HepG2 (cell line): ENCODE measurements at regions not wholly inside any gene's neighbourhood (a gene's known extent, or its start where the extent isn't known, plus 50 kb on each side); places are given as distances from the start of the nearest gene placed in this dataset.
"Not testable (repeated sequence)": the region's sequence is repeated elsewhere in the genome, so short reads cannot be mapped to it uniquely, and the experiment has no call there.

Experiments used
- ATAC-seq: fragments of 200-7000 bp; cut with Tn5 transposase; 3 replicates; pipeline ENCODE4 v1.9.1; 2020; ENCODE audit warnings: mild to moderate bottlenecking, moderate library complexity
- BruUV-seq: library from RNA; stranded (reverse); fragments of 400-500 nt; replicated peaks from 2 replicates; lab custom pipeline; 2021; lab: Mats Ljungman, UMichigan
- CTCF ChIA-PET: fragments of 300-600 bp; formaldehyde crosslinking; extraction: SDS; loops from one replicate; lab custom pipeline; 2021; ENCODE audit warnings: low total read pairs, inconsistent platforms, low intra/inter-chr PET ratio; lab: Yijun Ruan, JAX
- POLR2A ChIA-PET: fragments of 350-600 bp; sonication (Branson Sonifier 250); formaldehyde crosslinking; loops from one replicate; lab custom pipeline; 2020; ENCODE audit warnings: antibody characterized with exemption, inconsistent platforms; lab: Yijun Ruan, JAX
- DNase-seq: peaks from one replicate; pipeline ENCODE4 v3.0.0-alpha.2; 2015; ENCODE audit warnings: low spot score
- FAIRE-seq: peaks from 3 replicates; lab custom pipeline; 2011; peaks lifted over from hg19 to GRCh38; lab: Jason Lieb, UNC
- H2AFZ ChIP-seq: one replicate; pipeline ENCODE4 v1.6.1; 2011; ENCODE audit warnings: low read length, inconsistent platforms
- H3K27ac ChIP-seq: fragments of 300-600 bp; 3 replicates; pipeline ENCODE4 v1.8.0; 2011; ENCODE audit warnings: mixed run types, mild to moderate bottlenecking, mixed read lengths, low read length, inconsistent platforms; ENCODE audit not compliant: insufficient read depth; ENCODE audit errors: extremely low read length
- H3K27me3 ChIP-seq, 2 experiments: fragments of 200-600 bp in 1 of 2; 2 replicates in 1 of 2; 3 replicates in 1 of 2; pipeline versions ENCODE4 v1.6.0 to v1.8.0; 2011; ENCODE audit warnings: low read length in 2 of 2, mild to moderate bottlenecking in 2 of 2, moderate library complexity in 2 of 2, inconsistent platforms in 1 of 2; ENCODE audit not compliant: insufficient read depth in 2 of 2, control insufficient read depth in 1 of 2
- H3K36me3 ChIP-seq, 2 experiments: fragments of 200-600 bp in 1 of 2; replicated peaks in 1 of 2; 2 replicates in 1 of 2; 3 replicates in 1 of 2; pipeline versions ENCODE4 v1.5.1 to v1.8.0; 2011; ENCODE audit warnings: low read length in 2 of 2, inconsistent platforms in 1 of 2; ENCODE audit not compliant: insufficient read depth in 2 of 2, control insufficient read depth in 1 of 2
- H3K4me1 ChIP-seq: 2 replicates; pipeline ENCODE4 v1.5.1; 2012; ENCODE audit warnings: low read length, inconsistent platforms; ENCODE audit not compliant: insufficient read depth
- H3K4me2 ChIP-seq: 2 replicates; pipeline ENCODE4 v1.6.0; 2011; ENCODE audit warnings: low read depth, low read length, inconsistent platforms
- H3K4me3 ChIP-seq, 3 experiments: fragments of 200-600 bp in 1 of 3; sonication (generic), shearing (Covaris generic) in 1 of 3; replicated peaks in 1 of 3; 2 replicates each; pipeline ENCODE4 v1.5.1; 2011 to 2016; ENCODE audit warnings: low read length in 3 of 3, inconsistent platforms in 2 of 3, low read depth in 2 of 3, mild to moderate bottlenecking in 2 of 3, control low read depth in 1 of 3, mixed read lengths in 1 of 3; ENCODE audit not compliant: insufficient read depth in 1 of 3
- H3K79me2 ChIP-seq: one replicate; pipeline ENCODE4 v1.6.1; 2011; ENCODE audit warnings: low read length, inconsistent platforms; ENCODE audit not compliant: insufficient read depth
- H3K9ac ChIP-seq: 2 replicates; pipeline ENCODE4 v1.6.0; 2011; ENCODE audit warnings: mild to moderate bottlenecking, low read depth, low read length, inconsistent platforms; ENCODE audit not compliant: insufficient read depth
- H3K9me3 ChIP-seq: 2 replicates; pipeline ENCODE4 v1.5.1; 2012; ENCODE audit warnings: mild to moderate bottlenecking, low read length
- H4K20me1 ChIP-seq: 2 replicates; pipeline ENCODE4 v1.6.0; 2011; ENCODE audit warnings: inconsistent platforms, mild to moderate bottlenecking, low read length, moderate library complexity; ENCODE audit not compliant: insufficient read depth
- HNRNPK ChIP-seq: fragments of 200-400 bp; formaldehyde crosslinking; IDR thresholded peaks from 2 replicates; pipeline ENCODE4 v1.6.1; 2018; ENCODE audit warnings: low read length, low read depth, moderate library complexity, mild to moderate bottlenecking; ENCODE audit not compliant: poor library complexity, severe bottlenecking
- KLF6 ChIP-seq: IDR thresholded peaks from 2 replicates; pipeline ENCODE4 v1.8.0; 2016; ENCODE audit warnings: missing biosample characterization, missing genetic modification reagents
- ZNF24 ChIP-seq: fragments of 450-650 bp; IDR thresholded peaks from 2 replicates; pipeline ENCODE4 v1.6.1; 2017; ENCODE audit warnings: antibody characterized with exemption, mild to moderate bottlenecking
- ZNF496 ChIP-seq: sonication (generic); formaldehyde crosslinking; IDR thresholded peaks from 2 replicates; pipeline ENCODE4 v1.8.1; 2023; ENCODE audit warnings: mild to moderate bottlenecking, moderate library complexity, missing genetic modification reagents; ENCODE audit not compliant: insufficient replicate concordance
- WGBS: methylation state at CpG from one replicate; pipeline ENCODE4 v1.1.6; 2017; ENCODE audit warnings: low lambda C conversion rate; 5-methylcytosine and 5-hydroxymethylcytosine counted together
- in situ Hi-C: cut with HindIII; loops from 2 replicates; pipeline ENCODE4 v1.10.0; 2017; ENCODE audit warnings: low pct_unique_long_range_greater_than_20kb; ENCODE audit not compliant: extremely low pct_ligation_motif_present
- intact Hi-C: fragments of 100-400 bp; cut with micrococcal nuclease; formaldehyde crosslinking; loops from one replicate; pipeline ENCODE4 v1.10.0; 2022; ENCODE audit not compliant: unreplicated experiment
- TF ChIP-seq, protein P1 (sequence below), 2 experiments: sonication (generic) in 1 of 2; formaldehyde crosslinking in 1 of 2; IDR thresholded peaks; 2 replicates each; pipeline versions ENCODE4 v1.4.0 to v1.6.1; 2018 to 2020; ENCODE audit warnings: missing genetic modification reagents in 2 of 2, borderline replicate concordance in 1 of 2, low read depth in 1 of 2, mild to moderate bottlenecking in 1 of 2, missing biosample characterization in 1 of 2
- TF ChIP-seq, protein P2 (sequence below): sonication (generic); formaldehyde crosslinking; conservative IDR thresholded peaks from 2 replicates; pipeline ENCODE4 v1.4.0; 2020; ENCODE audit warnings: missing genetic modification reagents

DNA sequence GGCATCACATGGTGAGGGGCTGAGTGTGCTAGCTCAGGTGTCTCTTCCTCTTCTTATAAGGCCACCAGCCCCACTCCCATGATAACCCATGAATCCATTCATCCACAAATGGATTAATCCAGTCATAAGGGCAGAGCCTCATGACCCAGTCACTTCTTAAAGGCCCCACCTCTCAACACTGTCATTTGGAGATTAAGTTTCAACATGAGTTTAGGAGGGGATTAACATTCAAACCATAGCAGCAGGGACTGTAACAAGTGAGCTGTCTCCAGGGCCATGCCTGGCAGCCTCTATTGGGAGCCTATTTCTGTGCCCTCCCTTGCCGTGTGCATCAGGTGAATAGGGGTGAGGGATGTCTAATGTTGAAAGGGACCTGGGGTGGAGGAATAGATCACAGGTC, 77.5 kb downstream of the CHRD start:
- H3K9me3 ChIP-seq = no peaks in the 10 kb centered on the region
- ChIA-PET CTCF (no interaction called here), POLR2A (no interaction called here)
- TF ChIP-seq HNRNPK = no peak
- TF ChIP-seq KLF6 = no peak
- TF ChIP-seq, protein P1, sequence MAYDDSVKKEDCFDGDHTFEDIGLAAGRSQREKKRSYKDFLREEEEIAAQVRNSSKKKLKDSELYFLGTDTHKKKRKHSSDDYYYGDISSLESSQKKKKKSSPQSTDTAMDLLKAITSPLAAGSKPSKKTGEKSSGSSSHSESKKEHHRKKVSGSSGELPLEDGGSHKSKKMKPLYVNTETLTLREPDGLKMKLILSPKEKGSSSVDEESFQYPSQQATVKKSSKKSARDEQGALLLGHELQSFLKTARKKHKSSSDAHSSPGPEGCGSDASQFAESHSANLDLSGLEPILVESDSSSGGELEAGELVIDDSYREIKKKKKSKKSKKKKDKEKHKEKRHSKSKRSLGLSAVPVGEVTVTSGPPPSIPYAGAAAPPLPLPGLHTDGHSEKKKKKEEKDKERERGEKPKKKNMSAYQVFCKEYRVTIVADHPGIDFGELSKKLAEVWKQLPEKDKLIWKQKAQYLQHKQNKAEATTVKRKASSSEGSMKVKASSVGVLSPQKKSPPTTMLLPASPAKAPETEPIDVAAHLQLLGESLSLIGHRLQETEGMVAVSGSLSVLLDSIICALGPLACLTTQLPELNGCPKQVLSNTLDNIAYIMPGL (CRISPR knock-in tag; IDR thresholded peaks at IDR 0.05; ENCODE audit: borderline replicate concordance in 1 of 2, low read depth in 1 of 2) = no peak
- TF ChIP-seq ZNF24 = no peak
- TF ChIP-seq, protein P2, sequence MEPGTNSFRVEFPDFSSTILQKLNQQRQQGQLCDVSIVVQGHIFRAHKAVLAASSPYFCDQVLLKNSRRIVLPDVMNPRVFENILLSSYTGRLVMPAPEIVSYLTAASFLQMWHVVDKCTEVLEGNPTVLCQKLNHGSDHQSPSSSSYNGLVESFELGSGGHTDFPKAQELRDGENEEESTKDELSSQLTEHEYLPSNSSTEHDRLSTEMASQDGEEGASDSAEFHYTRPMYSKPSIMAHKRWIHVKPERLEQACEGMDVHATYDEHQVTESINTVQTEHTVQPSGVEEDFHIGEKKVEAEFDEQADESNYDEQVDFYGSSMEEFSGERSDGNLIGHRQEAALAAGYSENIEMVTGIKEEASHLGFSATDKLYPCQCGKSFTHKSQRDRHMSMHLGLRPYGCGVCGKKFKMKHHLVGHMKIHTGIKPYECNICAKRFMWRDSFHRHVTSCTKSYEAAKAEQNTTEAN = no peak
- no peak for TF ChIP-seq ZNF496 (CRISPR knock-in tag)
- FAIRE-seq (no peak), ATAC-seq (no peak), DNase-seq (no peak)
- H2AFZ ChIP-seq = no peak overlapping the region
- no peak overlapping the region for H3K4me2 ChIP-seq
- no TSS peak for BruUV-seq
- 50% methylated on average over 1 of the region's 1 CpG for WGBS
- no peaks in the 10 kb centered on the region for H4K20me1 ChIP-seq
- no peaks in the 10 kb centered on the region for H3K79me2 ChIP-seq
- in situ Hi-C loops = no loop called here
- H3K9ac ChIP-seq = no peak overlapping the region
- H3K36me3 ChIP-seq = no peaks in the 10 kb centered on the region
- no peak overlapping the region for H3K4me3 ChIP-seq
- no peak overlapping the region for H3K27ac ChIP-seq
- intact Hi-C loops = no loop called here
- peaks cover 0 to 10% of the 10 kb centered on the region in 2 experiments; a peak in 2 of 5 replicates for H3K27me3 ChIP-seq
- no peaks in the 10 kb centered on the region for H3K4me1 ChIP-seq

DNA sequence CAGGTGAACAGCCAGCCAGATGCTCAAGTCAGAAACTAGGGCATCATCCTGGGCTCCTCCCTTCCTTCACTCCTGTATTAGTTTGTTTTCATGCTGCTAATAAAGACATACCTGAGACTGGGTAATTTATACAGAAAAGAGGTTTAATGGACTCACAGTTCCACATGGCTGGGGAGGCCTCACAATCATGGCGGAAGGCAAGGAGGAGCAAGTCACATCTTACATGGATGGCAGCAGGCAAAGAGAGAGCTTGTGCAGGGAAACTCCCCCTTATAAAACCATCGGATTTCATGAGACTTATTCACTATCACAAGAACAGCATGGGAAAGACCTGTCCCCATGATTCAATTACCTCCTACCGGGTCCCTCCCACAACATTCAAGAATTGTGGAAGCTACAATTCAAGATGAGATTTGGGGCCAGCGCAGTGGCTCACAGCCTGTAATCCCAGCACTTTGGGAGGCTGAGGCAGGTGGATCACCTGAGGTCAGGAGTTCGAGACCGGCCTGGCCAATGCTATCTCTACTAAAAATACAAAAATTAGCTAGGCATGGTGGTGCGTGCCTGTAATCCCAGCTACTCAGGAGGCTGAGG, 78.0 kb downstream of the CHRD start:
- H3K4me1 ChIP-seq, intact Hi-C loops, H3K4me3 ChIP-seq, H3K27ac ChIP-seq, H3K79me2 ChIP-seq, DNase-seq, H3K27me3 ChIP-seq, CTCF ChIA-PET, BruUV-seq, H4K20me1 ChIP-seq, POLR2A ChIA-PET, H3K9me3 ChIP-seq, H3K36me3 ChIP-seq, H3K9ac ChIP-seq, H2AFZ ChIP-seq, ATAC-seq, H3K4me2 ChIP-seq, in situ Hi-C loops, FAIRE-seq: not testable (repeated sequence)
- WGBS = 43% methylated on average over 6 of the region's 7 CpGs
